GM06990 (cell line): ENCODE measurements at regions not wholly inside any gene's neighbourhood (a gene's known extent, or its start where the extent isn't known, plus 50 kb on each side); places are given as distances from the start of the nearest gene placed in this dataset.

Source experiments
- DNase-seq: peaks from one replicate; pipeline ENCODE4 v3.0.0-alpha.2; 2011; ENCODE audit not compliant: insufficient read length; ENCODE audit errors: extremely low read depth
- H3K27me3 ChIP-seq: replicated peaks from 2 replicates; pipeline ENCODE4 v1.6.0; 2011; ENCODE audit warnings: low read length; ENCODE audit not compliant: control insufficient read depth, insufficient read depth
- H3K36me3 ChIP-seq: 2 replicates; pipeline ENCODE4 v1.5.1; 2011; ENCODE audit warnings: low read length; ENCODE audit not compliant: control insufficient read depth, insufficient read depth
- H3K4me3 ChIP-seq: replicated peaks from 2 replicates; pipeline ENCODE4 v1.5.1; 2011; ENCODE audit warnings: low read depth, mild to moderate bottlenecking, control low read depth, low read length
- TF ChIP-seq, protein P1 (sequence below): IDR thresholded peaks from 2 replicates; pipeline ENCODE4 v1.5.1; 2011; ENCODE audit warnings: low read length, control low read depth, mild to moderate bottlenecking, inconsistent platforms; ENCODE audit not compliant: insufficient read depth, poor library complexity, severe bottlenecking

GRCh38 chr6:19655744-19656143 lies 181.4 kb upstream of the ID4 start:
- no peak overlapping the region for H3K4me3 ChIP-seq
- TF ChIP-seq, protein P1, sequence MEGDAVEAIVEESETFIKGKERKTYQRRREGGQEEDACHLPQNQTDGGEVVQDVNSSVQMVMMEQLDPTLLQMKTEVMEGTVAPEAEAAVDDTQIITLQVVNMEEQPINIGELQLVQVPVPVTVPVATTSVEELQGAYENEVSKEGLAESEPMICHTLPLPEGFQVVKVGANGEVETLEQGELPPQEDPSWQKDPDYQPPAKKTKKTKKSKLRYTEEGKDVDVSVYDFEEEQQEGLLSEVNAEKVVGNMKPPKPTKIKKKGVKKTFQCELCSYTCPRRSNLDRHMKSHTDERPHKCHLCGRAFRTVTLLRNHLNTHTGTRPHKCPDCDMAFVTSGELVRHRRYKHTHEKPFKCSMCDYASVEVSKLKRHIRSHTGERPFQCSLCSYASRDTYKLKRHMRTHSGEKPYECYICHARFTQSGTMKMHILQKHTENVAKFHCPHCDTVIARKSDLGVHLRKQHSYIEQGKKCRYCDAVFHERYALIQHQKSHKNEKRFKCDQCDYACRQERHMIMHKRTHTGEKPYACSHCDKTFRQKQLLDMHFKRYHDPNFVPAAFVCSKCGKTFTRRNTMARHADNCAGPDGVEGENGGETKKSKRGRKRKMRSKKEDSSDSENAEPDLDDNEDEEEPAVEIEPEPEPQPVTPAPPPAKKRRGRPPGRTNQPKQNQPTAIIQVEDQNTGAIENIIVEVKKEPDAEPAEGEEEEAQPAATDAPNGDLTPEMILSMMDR, result no peak
- H3K27me3 ChIP-seq, result no peaks in the 10 kb centered on the region
- no peaks in the 10 kb centered on the region for H3K36me3 ChIP-seq
- no peak for DNase-seq

- no peak for DNase-seq
- no peak overlapping the region for H3K4me3 ChIP-seq
- TF ChIP-seq, protein P1, result no peak
- H3K36me3 ChIP-seq, result no peaks in the 10 kb centered on the region
- no peaks in the 10 kb centered on the region for H3K27me3 ChIP-seq
Measured at GRCh38 chr6:19660123-19660910, 176.9 kb upstream of the ID4 start.

GRCh38 chr6:19662911-19663310 lies 174.3 kb upstream of the ID4 start:
- no peaks in the 10 kb centered on the region for H3K27me3 ChIP-seq
- TF ChIP-seq, protein P1, result no peak
- no peak for DNase-seq
- H3K36me3 ChIP-seq, result no peaks in the 10 kb centered on the region
- no peak overlapping the region for H3K4me3 ChIP-seq

DNA sequence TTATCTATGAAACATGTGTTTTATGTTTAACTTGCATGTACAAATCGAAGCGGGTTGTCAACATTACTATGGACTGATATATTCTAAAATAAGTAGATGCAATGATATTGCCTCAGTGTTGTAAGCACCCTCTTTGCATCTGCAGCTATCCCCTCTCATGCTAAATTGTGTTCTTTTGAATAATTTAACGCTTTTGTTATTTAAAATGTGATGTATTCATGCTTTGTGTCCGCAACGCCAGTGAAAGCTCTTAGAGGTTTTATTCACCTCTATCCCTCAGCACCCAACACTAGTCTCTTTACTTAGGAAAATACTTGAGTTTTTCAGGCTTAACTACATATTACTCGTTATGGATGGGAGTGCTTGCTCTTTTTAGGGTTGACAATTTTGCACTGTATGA lies 173.7 kb upstream of the ID4 start:
- TF ChIP-seq, protein P1, result no peak
- H3K27me3 ChIP-seq, result no peaks in the 10 kb centered on the region
- no peaks in the 10 kb centered on the region for H3K36me3 ChIP-seq
- no peak for DNase-seq
- no peak overlapping the region for H3K4me3 ChIP-seq

DNA sequence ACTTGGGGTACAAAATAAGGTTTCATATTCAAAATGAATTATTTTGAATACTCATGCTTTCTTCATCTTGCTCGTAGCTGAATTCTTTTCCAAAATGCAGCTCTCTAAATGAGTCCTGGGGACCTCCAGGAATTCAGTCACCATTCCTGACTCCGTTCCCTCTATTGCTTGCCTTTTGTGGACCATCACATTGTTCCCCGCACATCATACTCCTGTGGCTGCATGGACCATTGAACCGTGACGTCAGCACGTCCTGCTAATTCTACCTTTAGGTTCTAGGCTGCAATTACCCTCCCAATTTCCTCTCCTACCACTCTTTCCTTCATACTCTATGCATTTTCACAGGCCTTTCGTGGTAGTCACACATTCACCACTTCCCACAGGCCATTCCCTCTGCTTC lies 173.1 kb upstream of the ID4 start:
- no peaks in the 10 kb centered on the region for H3K27me3 ChIP-seq
- no peak overlapping the region for H3K4me3 ChIP-seq
- H3K36me3 ChIP-seq, result no peaks in the 10 kb centered on the region
- DNase-seq, result no peak
- TF ChIP-seq, protein P1, result no peak
